BE2C (cell line): ENCODE measurements at regions not wholly inside any gene's neighbourhood (a gene's known extent, or its start where the extent isn't known, plus 50 kb on each side); places are given as distances from the start of the nearest gene placed in this dataset.

Experiments
- DNase-seq: peaks from one replicate; pipeline ENCODE4 v3.0.0-alpha.2; 2020
- H3K27me3 ChIP-seq: fragments of 250-450 bp; sonication (Bioruptor Pico); 2 replicates; pipeline ENCODE4 v1.5.1; 2020; ENCODE audit warnings: mild to moderate bottlenecking
- H3K36me3 ChIP-seq: fragments of 250-450 bp; sonication (Bioruptor Pico); 2 replicates; pipeline ENCODE4 v1.5.1; 2020; ENCODE audit warnings: mild to moderate bottlenecking
- H3K4me1 ChIP-seq: fragments of 250-450 bp; sonication (Bioruptor Pico); 2 replicates; pipeline ENCODE4 v1.5.1; 2020
- H3K4me3 ChIP-seq: 2 replicates; pipeline ENCODE4 v1.5.1; 2011; ENCODE audit warnings: low read depth, low read length
- H3K9me3 ChIP-seq: fragments of 250-450 bp; sonication (Bioruptor Pico); 2 replicates; pipeline ENCODE4 v1.5.1; 2020
- CTCF ChIP-seq: IDR thresholded peaks from 2 replicates; pipeline ENCODE4 v1.5.1; 2012; ENCODE audit warnings: mild to moderate bottlenecking, low read depth, low read length

- H3K4me1 ChIP-seq, result no peaks in the 10 kb centered on the region
- TF ChIP-seq CTCF, result no peak
Measured at GRCh38 chr1:104856091-104856490, 1106.4 kb downstream of the AMY1C start.

GRCh38 chr1:104856518-104856917, 1106.8 kb downstream of the AMY1C start:
- Histone ChIP-seq H3K4me1 (no peaks in the 10 kb centered on the region), H3K9me3 (no peaks in the 10 kb centered on the region), H3K36me3 (no peaks in the 10 kb centered on the region), H3K4me3 (no peak overlapping the region), H3K27me3 (no peaks in the 10 kb centered on the region)
- no peak for DNase-seq
- TF ChIP-seq CTCF, result no peak

More at GRCh38 chr1:104856091-104856490, 1106.4 kb downstream of the AMY1C start:
- Histone ChIP-seq H3K27me3 (no peaks in the 10 kb centered on the region), H3K36me3 (no peaks in the 10 kb centered on the region), H3K9me3 (no peaks in the 10 kb centered on the region), H3K4me3 (no peak overlapping the region)
- no peak for DNase-seq

- no peak for DNase-seq
- H3K9me3 ChIP-seq, result no peaks in the 10 kb centered on the region
- no peak overlapping the region for H3K4me3 ChIP-seq
- H3K27me3 ChIP-seq, result no peaks in the 10 kb centered on the region
- no peaks in the 10 kb centered on the region for H3K4me1 ChIP-seq
- TF ChIP-seq CTCF, result no peak
- H3K36me3 ChIP-seq, result no peaks in the 10 kb centered on the region
Measured at GRCh38 chr1:104868794-104869193, 1119.1 kb downstream of the AMY1C start.

GRCh38 chr1:104874044-104874443, 1124.3 kb downstream of the AMY1C start:
- Histone ChIP-seq H3K36me3 (no peaks in the 10 kb centered on the region), H3K4me1 (no peaks in the 10 kb centered on the region), H3K4me3 (no peak overlapping the region), H3K27me3 (no peaks in the 10 kb centered on the region), H3K9me3 (no peaks in the 10 kb centered on the region)
- TF ChIP-seq CTCF, result no peak
- DNase-seq, result no peak

- H3K36me3 ChIP-seq, result no peaks in the 10 kb centered on the region
- no peaks in the 10 kb centered on the region for H3K9me3 ChIP-seq
- DNase-seq, result peak; percentile 50
- H3K4me3 ChIP-seq, result no peak overlapping the region
- TF ChIP-seq CTCF, result peak; percentile 58
- H3K27me3 ChIP-seq, result no peaks in the 10 kb centered on the region
- H3K4me1 ChIP-seq, result no peaks in the 10 kb centered on the region
Measured at GRCh38 chr1:104878203-104878909, 1128.7 kb downstream of the AMY1C start.

- TF ChIP-seq CTCF, result no peak
- Histone ChIP-seq H3K36me3 (no peaks in the 10 kb centered on the region), H3K4me1 (no peaks in the 10 kb centered on the region), H3K9me3 (no peaks in the 10 kb centered on the region), H3K4me3 (no peak overlapping the region), H3K27me3 (no peaks in the 10 kb centered on the region)
- no peak for DNase-seq
Measured at GRCh38 chr1:104884939-104885338, 1135.2 kb downstream of the AMY1C start.
